Hematopoietic multipotent progenitor cell treated with erythropoietin and hydrocortisone succinate and interleukin-3 and kit ligand, for 6 days (in vitro differentiated cells): ENCODE measurements at regions not wholly inside any gene's neighbourhood (a gene's known extent, or its start where the extent isn't known, plus 50 kb on each side); places are given as distances from the start of the nearest gene placed in this dataset.
"Not testable (repeated sequence)": the region's sequence is repeated elsewhere in the genome, so short reads cannot be mapped to it uniquely, and the experiment has no call there.

Experiments
- DNase-seq: peaks from one replicate; pipeline ENCODE4 v3.0.0-alpha.2; 2015

GRCh38 chr2:48228345-48228684 is 86.2 kb upstream of the FOXN2 start:
- no peak for DNase-seq

GRCh38 chr2:48229063-48229462 is 85.4 kb upstream of the FOXN2 start:
- DNase-seq, result no peak

DNA sequence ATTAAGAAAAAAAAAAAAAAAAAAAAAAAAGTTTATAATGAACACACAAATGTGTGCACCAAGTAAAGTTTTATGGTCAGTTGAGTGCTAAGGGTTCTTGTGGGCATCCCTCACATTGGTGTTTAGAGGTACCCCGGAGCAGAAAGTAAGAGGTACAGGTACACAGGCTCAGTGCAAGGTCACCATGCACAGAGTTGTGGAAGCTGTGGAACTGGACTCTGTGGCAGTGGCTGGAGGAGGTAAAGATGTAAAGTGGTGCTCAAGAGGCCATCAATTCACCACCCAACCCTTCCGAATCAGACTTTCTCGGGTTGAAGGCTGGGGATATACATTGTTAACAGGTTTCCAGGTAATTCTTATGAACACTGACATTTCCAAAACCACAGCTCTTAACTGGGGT is 83.6 kb upstream of the FOXN2 start:
- DNase-seq, result no peak

GRCh38 chr2:48232351-48232750 is 82.1 kb upstream of the FOXN2 start:
- DNase-seq, result no peak

DNA sequence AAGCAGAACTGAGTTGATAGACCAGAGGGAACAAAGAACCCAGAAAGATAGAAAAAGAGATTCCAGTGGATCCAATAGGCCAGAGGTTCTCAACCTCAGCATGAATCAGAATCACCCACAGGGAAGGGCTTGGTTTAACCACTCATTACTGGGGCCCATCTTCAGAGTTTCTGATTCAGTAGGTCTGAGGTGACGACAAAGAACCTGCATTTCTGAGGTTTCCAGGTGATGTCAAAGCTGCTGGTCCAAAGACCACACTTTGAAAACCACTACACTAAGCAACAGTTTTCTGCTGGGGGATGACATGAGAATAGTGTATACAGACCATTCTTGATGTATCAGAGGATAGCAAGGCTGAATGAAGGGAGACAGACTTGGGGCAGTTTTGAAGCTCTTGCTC is 81.5 kb upstream of the FOXN2 start:
- no peak for DNase-seq

DNA sequence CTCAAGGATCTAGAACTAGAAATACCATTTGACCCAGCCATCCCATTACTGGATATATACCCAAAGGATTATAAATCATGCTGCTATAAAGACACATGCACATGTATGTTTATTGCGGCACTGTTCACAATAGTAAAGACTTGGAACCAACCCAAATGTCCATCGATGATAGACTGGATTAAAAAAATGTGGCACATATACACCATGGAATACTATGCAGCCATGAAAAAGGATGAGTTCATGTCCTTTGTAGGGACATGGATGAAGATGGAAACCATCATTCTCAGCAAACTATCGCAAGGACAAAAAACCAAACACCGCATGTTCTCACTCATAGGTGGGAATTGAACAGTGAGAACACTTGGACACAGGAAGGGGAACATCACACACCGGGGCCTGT is 80.7 kb upstream of the FOXN2 start:
- not testable (repeated sequence) for DNase-seq

DNA sequence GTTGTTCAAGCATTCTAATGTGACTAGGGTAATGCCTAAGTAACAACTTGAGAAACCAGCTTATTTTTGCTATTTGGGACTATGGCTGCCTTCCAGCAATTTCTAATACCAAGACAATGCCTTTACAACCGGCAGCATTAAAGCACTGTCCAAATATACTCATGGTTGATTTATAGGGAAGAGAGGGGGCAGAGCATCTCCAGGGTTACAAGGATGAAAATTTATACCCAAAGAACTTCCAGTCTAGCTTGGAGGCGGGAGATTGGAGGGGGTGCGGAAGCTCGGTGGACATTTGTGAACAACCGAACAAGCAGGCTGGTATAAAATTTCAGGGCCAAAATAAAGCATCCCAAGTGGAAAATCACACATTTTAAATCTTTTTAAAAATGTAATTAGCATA is 79.4 kb upstream of the FOXN2 start:
- no peak for DNase-seq

DNA sequence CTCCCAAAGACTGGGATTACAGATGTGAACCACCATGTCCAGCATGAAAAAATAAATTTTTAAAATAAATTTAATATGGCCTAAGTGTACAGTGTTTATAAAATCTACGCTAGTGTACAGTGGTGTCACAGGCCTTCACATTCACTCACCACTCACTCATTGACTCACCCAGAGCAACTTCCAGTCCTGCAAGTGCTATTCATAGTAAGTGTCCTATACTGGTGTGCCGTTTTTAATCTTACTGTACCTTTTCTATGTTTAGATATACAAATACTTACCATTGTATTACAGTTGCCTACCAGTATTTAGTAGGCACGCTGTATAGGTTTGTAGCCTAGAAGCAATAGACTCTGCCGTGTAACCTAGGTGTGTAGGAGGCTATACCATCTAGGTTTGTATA is 76.1 kb upstream of the FOXN2 start:
- no peak for DNase-seq

- DNase-seq, result no peak
These were observed 73.6 kb upstream of the FOXN2 start for GRCh38 chr2:48240912-48241311.

- no peak for DNase-seq
These were observed 67.3 kb upstream of the FOXN2 start for GRCh38 chr2:48247206-48247605.

GRCh38 chr2:48248251-48248933 is 66.1 kb upstream of the FOXN2 start:
- DNase-seq, result no peak

GRCh38 chr2:48249025-48249424 is 65.5 kb upstream of the FOXN2 start:
- DNase-seq, result no peak

GRCh38 chr2:48249631-48250473 is 64.6 kb upstream of the FOXN2 start:
- DNase-seq, result peak; percentile 58

DNA sequence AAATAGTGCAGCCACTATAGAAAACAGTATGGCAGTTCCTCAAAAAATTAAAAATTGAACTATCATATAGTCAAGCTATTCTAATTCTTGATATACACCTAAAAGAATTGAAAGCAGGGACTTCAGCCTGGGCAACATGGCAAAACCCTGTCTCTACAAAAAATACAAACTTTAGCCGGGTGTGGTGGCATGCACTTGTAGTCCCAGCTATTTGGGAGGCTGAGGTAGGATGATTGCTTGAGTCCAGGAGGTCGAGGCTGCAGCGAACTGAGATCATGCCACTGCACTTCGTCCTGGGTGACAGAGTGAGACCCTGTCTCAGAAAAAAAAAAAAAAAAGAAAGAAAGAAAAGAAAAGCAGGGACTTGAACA is 64.0 kb upstream of the FOXN2 start:
- DNase-seq, result no peak

DNA sequence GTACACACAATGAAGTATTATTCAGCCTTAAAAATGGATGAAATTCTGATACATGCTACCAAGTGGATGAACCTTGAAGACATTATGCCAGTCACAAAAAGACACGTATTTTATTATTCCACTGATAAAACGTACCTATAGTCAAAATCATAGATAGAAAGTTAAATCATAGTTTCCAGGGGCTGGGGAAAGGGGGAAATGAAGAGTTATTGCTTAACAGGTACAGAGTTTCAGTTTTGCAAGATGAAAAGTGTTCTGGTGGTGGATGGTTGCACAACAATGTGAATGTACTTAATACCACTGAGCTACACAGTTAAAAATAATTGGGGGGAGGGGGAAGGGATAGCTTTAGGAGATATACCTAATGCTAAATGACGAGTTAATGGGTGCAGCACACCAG is 63.5 kb upstream of the FOXN2 start:
- DNase-seq, result peak; percentile 84

DNA sequence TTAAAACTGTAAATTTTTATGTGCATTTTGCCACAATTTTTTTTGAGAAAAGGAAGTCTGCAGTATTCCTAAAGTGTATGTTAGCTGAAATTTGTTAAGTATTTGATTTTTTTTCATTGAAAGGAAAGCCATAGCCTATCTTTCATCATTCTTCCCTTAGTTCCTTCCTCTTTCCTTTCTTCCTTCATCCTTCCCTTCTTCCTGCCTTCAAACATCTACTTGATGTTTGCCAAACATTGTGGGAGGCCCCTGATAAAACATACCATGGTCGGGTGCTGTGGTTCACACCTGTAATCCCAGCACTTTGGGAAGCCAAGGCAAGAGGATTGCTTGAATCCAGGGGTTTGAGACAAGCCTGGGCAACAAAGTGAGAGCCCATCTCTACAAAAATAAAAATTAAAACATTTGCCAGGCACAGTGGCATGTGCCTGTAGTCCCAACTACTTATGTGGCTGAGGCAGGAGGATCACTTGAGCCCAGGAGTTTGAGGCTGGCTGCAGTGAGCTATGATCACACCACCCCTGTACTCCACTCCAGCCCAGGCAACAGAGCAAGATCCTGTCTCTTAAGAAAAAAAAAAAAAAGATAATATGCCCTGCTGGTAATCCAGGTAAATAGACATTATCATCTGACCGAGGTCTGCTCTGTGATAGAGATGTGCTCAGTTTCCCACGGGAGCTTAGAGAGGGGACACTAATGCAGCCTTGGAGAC is 62.9 kb upstream of the FOXN2 start:
- no peak for DNase-seq

- DNase-seq, result peak; percentile 26
These were observed 61.2 kb upstream of the FOXN2 start for GRCh38 chr2:48253301-48253700.

DNA sequence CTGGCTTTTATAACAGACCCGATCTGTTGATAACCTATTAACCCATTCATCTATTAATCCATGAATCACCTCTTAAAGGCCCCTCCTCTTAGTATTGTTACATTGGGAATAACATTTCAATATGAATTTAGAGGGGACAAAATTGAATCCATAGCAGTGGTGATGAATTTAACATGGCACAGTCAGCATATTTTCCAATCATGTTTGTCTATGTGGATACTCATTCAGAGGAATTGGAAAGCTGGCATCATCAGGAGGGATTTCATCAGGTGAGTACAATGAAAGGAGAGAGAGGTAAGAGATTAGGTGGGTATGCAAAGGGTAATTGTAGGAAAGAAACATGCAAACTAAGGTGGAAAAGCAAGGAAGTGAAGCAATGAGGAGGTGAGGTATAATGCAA is 59.6 kb upstream of the FOXN2 start:
- no peak for DNase-seq

- no peak for DNase-seq
These were observed 57.0 kb upstream of the FOXN2 start for GRCh38 chr2:48257456-48257855.

DNA sequence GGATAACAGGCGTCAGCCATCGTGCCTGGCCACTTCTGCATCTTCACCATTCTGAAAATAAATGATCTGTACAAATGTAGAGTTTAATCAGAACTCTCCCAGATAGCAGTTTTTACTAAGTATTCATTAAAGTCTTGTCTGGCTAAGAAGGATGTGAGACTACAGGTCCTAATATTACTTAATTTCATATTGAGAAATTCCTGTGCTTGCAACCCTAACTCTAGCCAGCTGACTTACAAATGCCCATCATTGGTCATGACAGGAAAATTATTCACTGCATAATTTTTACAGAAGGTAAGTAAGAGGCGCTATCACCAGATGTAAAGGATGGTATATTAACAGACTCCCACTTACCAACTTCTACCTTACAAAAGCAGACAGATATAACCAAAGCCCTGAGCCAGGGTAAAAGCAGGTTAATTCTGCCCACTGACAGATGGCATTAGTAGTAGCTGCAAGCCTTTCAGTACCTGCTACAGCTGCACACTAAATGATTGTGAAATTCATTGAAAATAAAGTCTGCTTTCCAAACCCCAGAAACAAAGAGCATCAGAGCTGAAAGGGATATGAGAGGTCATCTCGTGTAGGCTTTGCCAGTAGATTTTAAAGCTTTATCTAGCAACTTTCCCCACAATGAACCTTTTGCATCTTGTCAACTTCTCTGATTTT is 55.9 kb upstream of the FOXN2 start:
- no peak for DNase-seq

DNA sequence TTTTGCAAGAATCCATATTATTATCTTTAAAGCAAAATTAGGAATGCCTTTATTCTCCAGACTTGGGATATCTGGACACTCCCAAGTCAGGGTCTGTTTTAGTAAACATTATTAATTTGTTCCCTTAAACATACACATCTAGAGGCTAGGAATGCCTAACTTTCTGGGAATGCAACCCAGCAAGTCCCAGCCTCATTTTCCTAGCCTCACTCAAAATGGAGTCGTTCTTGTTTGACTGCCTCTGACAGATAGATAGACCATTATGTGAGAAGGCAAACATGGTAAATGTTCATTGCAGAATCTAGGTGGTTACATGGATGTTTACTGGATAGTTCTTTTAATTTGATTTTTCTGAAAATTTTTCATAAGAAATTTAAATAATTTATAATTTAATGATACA is 54.7 kb upstream of the FOXN2 start:
- no peak for DNase-seq

DNA sequence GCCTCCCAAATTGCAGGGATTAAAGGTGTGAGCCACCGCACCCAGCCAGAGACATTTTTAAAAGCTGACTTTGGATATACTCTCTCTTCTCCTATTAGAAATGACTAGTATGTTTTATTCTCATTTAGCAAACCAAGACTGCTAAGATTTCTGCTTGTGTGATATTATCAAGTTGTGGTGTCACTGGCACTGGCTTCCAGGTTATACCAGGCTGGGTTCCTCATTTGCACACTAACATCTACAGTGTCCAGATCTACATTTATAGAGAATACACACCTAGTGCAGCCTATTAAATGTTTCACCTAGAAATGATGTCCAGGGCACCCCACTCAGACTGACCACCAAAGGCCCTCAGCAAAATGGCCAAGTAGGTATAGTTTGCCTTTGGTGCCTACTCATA is 49.9 kb upstream of the FOXN2 start:
- DNase-seq, result peak; percentile 73
